Cardiac muscle cell (in vitro differentiated cells and primary cell): ENCODE measurements at regions not wholly inside any gene's neighbourhood (a gene's known extent, or its start where the extent isn't known, plus 50 kb on each side); places are given as distances from the start of the nearest gene placed in this dataset.

Experiments used
- DNase-seq, 2 donors: peaks; one replicate each; pipeline versions ENCODE4 v3.0.0 to v3.0.0-alpha.2; 2010 to 2017; ENCODE audit warnings: low read depth in 1 of 2, low spot score in 1 of 2
- H3K27ac ChIP-seq: fragments of 200-600 bp; sonication (generic); 2 replicates; pipeline ENCODE4 v1.5.1; 2016
- H3K27me3 ChIP-seq: fragments of 200-600 bp; sonication (generic); 2 replicates; pipeline ENCODE4 v1.6.0; 2016; ENCODE audit warnings: control low read depth
- H3K36me3 ChIP-seq: fragments of 200-600 bp; sonication (generic); 2 replicates; pipeline ENCODE4 v1.5.1; 2016; ENCODE audit warnings: control low read depth
- H3K4me1 ChIP-seq: fragments of 200-600 bp; sonication (generic); 2 replicates; pipeline ENCODE4 v1.8.1; 2017; ENCODE audit warnings: low read depth, mild to moderate bottlenecking, mixed run types
- H3K4me3 ChIP-seq: fragments of 200-600 bp; sonication (generic); 2 replicates; pipeline ENCODE4 v1.5.1; 2016; ENCODE audit warnings: mild to moderate bottlenecking
- H3K9me3 ChIP-seq: fragments of 200-600 bp; sonication (generic); 2 replicates; pipeline ENCODE4 v1.5.1; 2017; ENCODE audit warnings: low read depth, mild to moderate bottlenecking, control low read depth
- TF ChIP-seq, protein P1 (sequence below): IDR thresholded peaks from 2 replicates; pipeline ENCODE4 v1.5.1; 2012; ENCODE audit warnings: low read depth, mild to moderate bottlenecking, low read length

DNA sequence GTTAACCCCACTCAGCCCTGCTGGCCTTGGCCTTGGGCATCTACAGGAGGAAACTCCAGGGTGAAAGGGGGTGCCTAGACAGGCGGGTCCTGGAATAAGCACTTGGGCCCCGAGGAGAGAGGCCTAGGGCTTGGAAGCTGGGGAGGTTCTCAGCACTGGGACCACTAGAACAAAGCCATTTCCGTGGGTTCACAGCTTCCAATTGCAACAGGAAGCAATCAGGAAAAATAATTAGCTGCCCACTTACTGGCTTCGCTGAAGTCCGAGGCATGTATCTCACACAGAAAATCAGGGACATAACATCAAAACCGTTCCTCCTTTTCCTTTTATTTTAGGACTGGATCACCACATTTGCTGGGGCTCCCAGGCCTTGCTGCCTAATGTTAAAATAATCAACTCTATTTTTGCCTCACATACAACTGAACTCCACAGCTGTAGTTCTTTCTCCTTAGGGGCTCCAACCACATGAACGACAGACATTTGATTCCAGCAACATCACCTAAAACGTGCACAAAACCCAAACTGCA lies 161.1 kb upstream of the GRK3 start:
- no peaks in the 10 kb centered on the region for H3K9me3 ChIP-seq
- TF ChIP-seq, protein P1, sequence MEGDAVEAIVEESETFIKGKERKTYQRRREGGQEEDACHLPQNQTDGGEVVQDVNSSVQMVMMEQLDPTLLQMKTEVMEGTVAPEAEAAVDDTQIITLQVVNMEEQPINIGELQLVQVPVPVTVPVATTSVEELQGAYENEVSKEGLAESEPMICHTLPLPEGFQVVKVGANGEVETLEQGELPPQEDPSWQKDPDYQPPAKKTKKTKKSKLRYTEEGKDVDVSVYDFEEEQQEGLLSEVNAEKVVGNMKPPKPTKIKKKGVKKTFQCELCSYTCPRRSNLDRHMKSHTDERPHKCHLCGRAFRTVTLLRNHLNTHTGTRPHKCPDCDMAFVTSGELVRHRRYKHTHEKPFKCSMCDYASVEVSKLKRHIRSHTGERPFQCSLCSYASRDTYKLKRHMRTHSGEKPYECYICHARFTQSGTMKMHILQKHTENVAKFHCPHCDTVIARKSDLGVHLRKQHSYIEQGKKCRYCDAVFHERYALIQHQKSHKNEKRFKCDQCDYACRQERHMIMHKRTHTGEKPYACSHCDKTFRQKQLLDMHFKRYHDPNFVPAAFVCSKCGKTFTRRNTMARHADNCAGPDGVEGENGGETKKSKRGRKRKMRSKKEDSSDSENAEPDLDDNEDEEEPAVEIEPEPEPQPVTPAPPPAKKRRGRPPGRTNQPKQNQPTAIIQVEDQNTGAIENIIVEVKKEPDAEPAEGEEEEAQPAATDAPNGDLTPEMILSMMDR = no peak
- no peak for DNase-seq
- peak overlapping the region; percentile 60 for H3K4me3 ChIP-seq
- H3K27me3 ChIP-seq = no peaks in the 10 kb centered on the region
- no peak overlapping the region for H3K27ac ChIP-seq
- H3K36me3 ChIP-seq = no peaks in the 10 kb centered on the region
- peaks cover 12% of the 10 kb centered on the region for H3K4me1 ChIP-seq

DNA sequence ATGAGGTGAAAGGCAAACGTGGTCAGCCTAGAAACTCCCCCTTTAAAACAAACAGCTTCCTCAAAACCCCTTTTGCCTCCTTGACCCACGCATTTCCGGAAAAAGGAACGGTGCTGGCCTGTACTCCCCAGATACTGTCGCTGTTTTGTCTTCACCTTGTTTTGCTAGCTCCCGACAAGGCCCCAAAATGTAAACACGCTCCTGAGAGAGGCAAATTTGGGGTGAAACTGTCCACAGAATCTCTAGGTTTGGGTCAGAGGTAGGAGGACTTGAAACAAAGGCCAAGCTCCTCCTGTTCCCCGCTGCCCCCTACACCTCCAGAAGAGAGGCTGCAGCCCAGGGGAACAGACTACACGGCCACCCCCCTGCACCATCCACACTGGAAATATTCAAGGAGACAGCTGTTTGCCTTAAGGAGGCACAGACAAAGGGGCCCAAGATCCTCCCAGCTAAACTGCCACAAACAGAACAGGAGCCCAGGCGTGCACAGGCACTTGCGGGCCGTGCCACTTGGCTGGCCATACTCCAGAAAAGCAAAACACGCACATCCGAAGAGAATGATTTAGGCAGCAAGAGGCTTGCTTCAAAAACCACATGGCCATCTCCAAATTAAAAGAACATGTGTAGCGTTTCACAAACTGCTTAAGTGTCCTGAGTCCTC lies 160.5 kb upstream of the GRK3 start:
- H3K27ac ChIP-seq = no peak overlapping the region
- H3K27me3 ChIP-seq = no peaks in the 10 kb centered on the region
- TF ChIP-seq, protein P1 = no peak
- peak in 1 of 2 donors; percentile 36 for DNase-seq
- peaks cover 12% of the 10 kb centered on the region for H3K4me1 ChIP-seq
- H3K4me3 ChIP-seq = peak overlapping the region; percentile 60
- no peaks in the 10 kb centered on the region for H3K36me3 ChIP-seq
- H3K9me3 ChIP-seq = no peaks in the 10 kb centered on the region

DNA sequence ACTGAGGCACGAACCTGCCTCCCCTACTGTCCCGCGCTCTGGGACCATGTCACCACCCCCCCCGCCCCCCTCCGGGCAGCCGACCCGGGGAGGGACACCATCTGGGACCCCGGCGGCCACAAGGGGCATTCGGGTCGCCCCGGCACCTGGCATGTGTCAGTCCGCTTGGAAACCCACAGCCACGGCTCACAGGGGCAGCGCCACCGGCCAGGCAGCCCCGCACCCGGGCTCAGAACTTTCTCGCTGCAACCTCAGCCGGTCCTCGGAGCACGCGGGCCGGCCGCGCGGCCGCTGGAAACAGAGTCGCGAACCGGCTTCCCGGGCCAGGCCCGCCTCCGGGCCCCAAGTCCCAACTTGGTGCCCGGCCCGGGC lies 159.9 kb upstream of the GRK3 start:
- Histone ChIP-seq H3K27ac (no peak overlapping the region), H3K27me3 (no peaks in the 10 kb centered on the region), H3K36me3 (no peaks in the 10 kb centered on the region), H3K4me1 (peaks cover 12% of the 10 kb centered on the region), H3K4me3 (peak overlapping the region; percentile 60), H3K9me3 (no peaks in the 10 kb centered on the region)
- no peak for DNase-seq
- TF ChIP-seq, protein P1 = no peak

DNA sequence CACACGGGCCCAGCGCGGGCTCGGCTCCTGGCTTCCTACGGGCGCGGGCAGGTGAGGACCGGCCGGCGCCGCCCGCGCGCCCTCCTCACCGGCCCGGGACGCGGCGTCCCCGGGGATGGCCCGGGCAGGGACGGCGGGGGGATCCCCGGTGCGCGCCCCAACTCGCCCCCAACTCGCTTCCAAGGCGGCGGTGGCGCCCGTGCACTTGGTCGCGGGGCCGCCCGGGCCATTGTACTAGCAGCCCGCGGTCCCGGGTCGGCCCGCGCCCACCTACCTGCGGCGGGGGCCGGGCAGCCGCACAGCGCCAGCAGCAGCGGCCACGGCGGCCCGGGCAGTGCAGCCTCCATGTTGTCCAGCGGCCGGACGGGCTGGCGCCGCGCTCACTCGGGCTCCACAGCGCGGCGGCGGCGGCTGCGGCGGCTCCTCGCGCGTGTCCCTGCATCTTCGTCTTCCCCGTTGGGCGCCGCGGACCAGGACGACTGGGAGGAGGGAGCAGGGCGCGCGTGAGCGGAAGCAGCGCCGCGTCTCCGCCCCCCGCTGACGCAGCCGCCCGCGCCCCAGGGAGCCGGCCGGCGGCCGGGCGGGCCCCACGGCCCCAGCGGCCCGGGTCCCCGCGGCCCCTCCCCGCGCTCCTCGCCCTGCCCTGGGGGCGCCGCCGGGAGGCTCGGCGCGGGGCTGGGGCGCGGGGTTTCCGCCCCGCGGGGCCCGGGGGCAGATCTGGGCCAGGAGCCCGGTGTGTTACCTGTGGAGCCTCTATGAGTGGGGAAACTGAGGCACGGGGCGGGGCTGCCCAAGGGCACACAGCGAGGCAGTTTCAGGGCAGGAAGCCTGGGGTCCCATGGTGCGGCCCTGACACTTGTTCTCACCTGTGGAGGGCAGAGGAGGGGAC lies 159.3 kb upstream of the GRK3 start:
- Histone ChIP-seq H3K4me3 (peak overlapping the region; percentile 60), H3K4me1 (peaks cover 12% of the 10 kb centered on the region), H3K9me3 (no peaks in the 10 kb centered on the region), H3K36me3 (no peaks in the 10 kb centered on the region), H3K27me3 (no peaks in the 10 kb centered on the region), H3K27ac (no peak overlapping the region)
- peak; percentile 78 to 82 for DNase-seq
- TF ChIP-seq, protein P1 = no peak

DNA sequence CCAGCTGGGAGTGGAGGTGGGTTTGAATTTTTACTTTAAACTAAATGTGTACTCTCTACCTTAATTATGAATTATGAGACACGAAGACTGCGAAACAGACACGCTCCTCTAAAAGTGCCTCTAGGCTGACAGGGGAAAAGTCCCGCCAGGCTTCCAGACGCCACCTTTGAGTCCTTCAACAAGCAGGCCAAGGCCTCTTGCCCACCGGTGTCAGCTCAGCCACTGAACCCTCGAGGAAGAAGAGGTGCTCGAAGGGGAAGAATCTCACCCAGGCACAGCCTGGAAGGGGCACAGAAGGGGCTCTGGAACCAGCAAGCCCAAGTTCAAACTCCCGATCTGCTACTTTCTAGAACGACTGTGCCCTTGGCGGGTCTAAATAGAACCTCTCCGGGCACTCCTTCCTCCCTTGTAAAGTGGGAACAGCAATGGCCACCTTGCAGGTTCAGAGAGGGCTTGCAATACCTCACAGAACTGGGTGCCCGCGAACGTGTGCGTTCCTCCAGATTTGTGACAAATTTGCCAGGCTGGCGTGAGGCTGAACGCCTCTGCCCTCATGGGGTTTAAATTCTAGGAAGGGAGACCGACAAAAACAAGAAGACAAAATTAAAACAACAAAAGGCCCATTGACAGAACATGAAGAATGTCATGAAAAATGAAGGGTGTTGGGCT lies 158.5 kb upstream of the GRK3 start:
- no peak overlapping the region for H3K27ac ChIP-seq
- H3K4me3 ChIP-seq = peak overlapping the region; percentile 60
- H3K27me3 ChIP-seq = no peaks in the 10 kb centered on the region
- TF ChIP-seq, protein P1 = no peak
- H3K9me3 ChIP-seq = no peaks in the 10 kb centered on the region
- no peak for DNase-seq
- no peaks in the 10 kb centered on the region for H3K36me3 ChIP-seq
- peaks cover 12% of the 10 kb centered on the region for H3K4me1 ChIP-seq
